ENCODE measurements at regions not wholly inside any gene's neighbourhood (a gene's known extent, or its start where the extent isn't known, plus 50 kb on each side); places are given as distances from the start of the nearest gene placed in this dataset.
"Not testable (repeated sequence)": the region's sequence is repeated elsewhere in the genome, so short reads cannot be mapped to it uniquely, and the experiment has no call there.

DNA sequence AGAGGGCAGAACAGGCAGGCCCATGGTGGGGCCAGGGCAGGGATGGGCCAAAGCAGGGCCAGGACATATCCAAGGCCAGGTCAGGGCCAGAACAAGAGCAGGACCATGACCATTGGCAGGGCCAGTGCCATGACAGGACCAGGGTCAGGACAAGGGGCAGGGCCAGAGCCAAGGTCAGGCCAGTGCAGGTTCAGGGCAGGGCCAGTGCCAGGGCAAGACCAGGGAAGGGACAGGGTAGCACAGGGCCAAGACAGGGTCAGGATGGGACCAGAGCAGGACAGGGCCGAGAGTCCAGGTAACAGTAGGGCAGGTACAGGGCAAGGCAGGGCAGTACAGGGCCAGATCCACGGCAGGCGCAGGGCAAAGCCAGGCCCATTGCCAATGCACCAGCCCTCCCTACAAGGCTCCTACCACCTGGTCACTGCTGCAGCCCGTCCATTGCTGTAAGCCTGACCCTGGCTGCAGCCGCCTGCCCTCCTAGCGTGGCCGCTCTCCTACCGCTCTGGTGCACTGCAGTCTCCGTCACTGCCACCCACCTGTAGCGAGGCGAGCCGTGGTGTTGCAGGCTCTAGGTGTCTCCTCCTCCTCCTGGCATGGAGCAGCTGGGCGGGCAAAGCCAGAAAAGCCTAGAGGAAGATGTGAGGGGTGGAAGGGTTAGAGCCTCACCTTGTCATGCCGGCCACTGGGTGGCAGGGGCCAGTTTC lies 397.1 kb downstream of the GOLGA6L6 start:
- TF ChIP-seq, protein P1, sequence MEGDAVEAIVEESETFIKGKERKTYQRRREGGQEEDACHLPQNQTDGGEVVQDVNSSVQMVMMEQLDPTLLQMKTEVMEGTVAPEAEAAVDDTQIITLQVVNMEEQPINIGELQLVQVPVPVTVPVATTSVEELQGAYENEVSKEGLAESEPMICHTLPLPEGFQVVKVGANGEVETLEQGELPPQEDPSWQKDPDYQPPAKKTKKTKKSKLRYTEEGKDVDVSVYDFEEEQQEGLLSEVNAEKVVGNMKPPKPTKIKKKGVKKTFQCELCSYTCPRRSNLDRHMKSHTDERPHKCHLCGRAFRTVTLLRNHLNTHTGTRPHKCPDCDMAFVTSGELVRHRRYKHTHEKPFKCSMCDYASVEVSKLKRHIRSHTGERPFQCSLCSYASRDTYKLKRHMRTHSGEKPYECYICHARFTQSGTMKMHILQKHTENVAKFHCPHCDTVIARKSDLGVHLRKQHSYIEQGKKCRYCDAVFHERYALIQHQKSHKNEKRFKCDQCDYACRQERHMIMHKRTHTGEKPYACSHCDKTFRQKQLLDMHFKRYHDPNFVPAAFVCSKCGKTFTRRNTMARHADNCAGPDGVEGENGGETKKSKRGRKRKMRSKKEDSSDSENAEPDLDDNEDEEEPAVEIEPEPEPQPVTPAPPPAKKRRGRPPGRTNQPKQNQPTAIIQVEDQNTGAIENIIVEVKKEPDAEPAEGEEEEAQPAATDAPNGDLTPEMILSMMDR (conservative IDR thresholded peaks at IDR 0.05; ENCODE audit: low read length): not testable (repeated sequence)
- TF ChIP-seq EZH2phosphoT487 (IDR thresholded peaks at IDR 0.05; ENCODE audit: borderline replicate concordance, low read depth, low read length): not testable (repeated sequence)
